Spleen (tissue), 11 donors: ENCODE measurements at regions not wholly inside any gene's neighbourhood (a gene's known extent, or its start where the extent isn't known, plus 50 kb on each side); places are given as distances from the start of the nearest gene placed in this dataset.

Source experiments
- DNase-seq: peaks from one replicate; pipeline ENCODE4 v3.0.0-alpha.2; 2020
- H3K27ac ChIP-seq, 8 donors: fragments of 200-600 bp; sonication (generic) in 7 of 8; 1 replicate in 4 of 8; 2 replicates in 4 of 8; pipeline versions ENCODE4 v1.5.0 to v1.8.0; 2016 to 2021; ENCODE audit warnings: inconsistent platforms in 4 of 8, mild to moderate bottlenecking in 4 of 8, moderate library complexity in 1 of 8
- H3K27me3 ChIP-seq, 7 donors: fragments of 200-600 bp; sonication (generic) in 6 of 7; replicated peaks in 1 of 7; 1 replicate in 4 of 7; 2 replicates in 3 of 7; pipeline versions ENCODE4 v1.5.0 to v1.8.0; 2016 to 2021; ENCODE audit warnings: inconsistent platforms in 3 of 7, mild to moderate bottlenecking in 1 of 7
- H3K36me3 ChIP-seq, 6 donors: fragments of 200-600 bp; sonication (generic) in 5 of 6; 1 replicate in 4 of 6; 2 replicates in 2 of 6; pipeline versions ENCODE4 v1.5.0 to v1.8.0; 2016 to 2021; ENCODE audit warnings: inconsistent platforms in 2 of 6
- H3K4me1 ChIP-seq, 6 donors: fragments of 200-600 bp; sonication (generic) in 5 of 6; 1 replicate in 3 of 6; 2 replicates in 3 of 6; pipeline versions ENCODE4 v1.5.0 to v1.8.0; 2016 to 2021; ENCODE audit warnings: inconsistent platforms in 3 of 6
- H3K4me3 ChIP-seq, 8 donors: fragments of 200-600 bp; sonication (generic) in 7 of 8; 1 replicate in 4 of 8; 2 replicates in 4 of 8; pipeline versions ENCODE4 v1.5.0 to v1.8.0; 2016 to 2021; ENCODE audit warnings: inconsistent platforms in 4 of 8, mild to moderate bottlenecking in 4 of 8, moderate library complexity in 2 of 8
- H3K9me3 ChIP-seq, 8 donors: fragments of 200-600 bp; sonication (generic) in 7 of 8; 1 replicate in 4 of 8; 2 replicates in 4 of 8; pipeline versions ENCODE4 v1.5.0 to v1.8.0; 2016 to 2021; ENCODE audit warnings: inconsistent platforms in 4 of 8
- CTCF ChIP-seq, 11 experiments: fragments of 200-600 bp in 7 of 11; fragments of 450-650 bp in 4 of 11; sonication (generic) in 4 of 11; IDR thresholded peaks in 8 of 11; conservative IDR thresholded peaks in 3 of 11; 1 replicate in 7 of 11; 2 replicates in 4 of 11; pipeline versions ENCODE4 v1.4.0 to v1.8.0; 2016 to 2021; ENCODE audit warnings: antibody characterized with exemption in 11 of 11, inconsistent platforms in 4 of 11, mild to moderate bottlenecking in 1 of 11
- POLR2A ChIP-seq, 3 donors: fragments of 450-650 bp; IDR thresholded peaks; one replicate each; pipeline ENCODE4 v1.5.1; 2017; ENCODE audit warnings: antibody characterized with exemption in 3 of 3, mild to moderate bottlenecking in 1 of 3
- POLR2AphosphoS5 ChIP-seq, 3 donors: sonication (generic); formaldehyde crosslinking; IDR thresholded peaks; one replicate each; pipeline ENCODE4 v1.5.1; 2017; ENCODE audit warnings: antibody characterized with exemption in 3 of 3
- WGBS, 5 donors: extraction: QIAGEN DNeasy Blood & Tissue Kit in 3 of 5; methylation state at CpG; one replicate each; pipeline versions ENCODE4 v1.1.5 to v1.1.7; 2013 to 2018; 5-methylcytosine and 5-hydroxymethylcytosine counted together
- intact Hi-C: fragments of 100-400 bp; cut with DNase I; formaldehyde crosslinking; loops from one replicate; pipeline ENCODE4 v1.15.0; 2023; ENCODE audit warnings: low total_unique reads
- donor health status: healthy with polysubstance abuse.
- donor health status: DM: no; HTN: no; CAD: no; lungs with moderate emphysema.
- donor health status: DM: no; HTN: no; CAD: no.
- donor health status: Bipolar disorder and iron deficiency.
- donor health status: healthy.
- donor health status: DM: no; HTN: no; CAD: no.
- donor health status: DM: yes; HTN: yes; CAD: no.

- peaks cover 0 to 21% (median 11%) of the 10 kb centered on the region in 8 donors for H3K9me3 ChIP-seq
- 58 to 86% (median 72%) methylated on average over 1 of the region's 1 CpG for WGBS, 5 donors
- no peak for TF ChIP-seq POLR2AphosphoS5 (IDR thresholded peaks at IDR 0.05)
- no peak for TF ChIP-seq POLR2A (IDR thresholded peaks at IDR 0.05)
- TF ChIP-seq CTCF (IDR thresholded peaks at IDR 0.05 in 8 of 11, conservative IDR thresholded peaks at IDR 0.05 in 3 of 11), result no peak
- no peak overlapping the region for H3K4me3 ChIP-seq
- H3K36me3 ChIP-seq, result no peaks in the 10 kb centered on the region
- DNase-seq, result no peak
- intact Hi-C loops, result no loop called here
- no peaks in the 10 kb centered on the region for H3K27me3 ChIP-seq
- H3K4me1 ChIP-seq, result no peaks in the 10 kb centered on the region
- no peak overlapping the region for H3K27ac ChIP-seq
Measured at GRCh38 chr6:104087765-104088164, 772.0 kb downstream of the HACE1 start.

DNA sequence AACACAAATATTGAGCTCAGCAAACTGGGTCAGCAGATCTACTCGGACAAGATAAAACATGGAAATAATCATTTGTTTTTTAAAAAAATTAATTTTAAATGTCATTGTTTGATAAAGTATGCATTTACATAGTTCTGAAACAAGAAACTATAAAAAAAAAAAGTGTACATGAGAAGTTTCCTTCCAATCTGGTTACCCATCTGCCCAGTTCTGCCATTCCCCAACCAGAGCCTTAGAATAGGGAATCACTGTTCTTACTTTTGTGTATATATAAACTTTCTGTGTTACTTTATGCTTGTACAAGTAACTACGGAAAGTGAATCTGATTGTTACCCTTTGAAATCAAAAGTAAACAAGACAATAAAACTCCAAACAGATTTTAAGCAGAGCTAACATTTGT lies 791.4 kb downstream of the HACE1 start:
- no peak overlapping the region for H3K4me3 ChIP-seq
- 86 to 96% (median 90%) methylated on average over 2 of the region's 2 CpGs for WGBS, 5 donors
- no peaks in the 10 kb centered on the region for H3K9me3 ChIP-seq
- no peak for TF ChIP-seq CTCF (IDR thresholded peaks at IDR 0.05 in 8 of 11, conservative IDR thresholded peaks at IDR 0.05 in 3 of 11)
- TF ChIP-seq POLR2A (IDR thresholded peaks at IDR 0.05), result no peak
- TF ChIP-seq POLR2AphosphoS5 (IDR thresholded peaks at IDR 0.05), result no peak
- H3K36me3 ChIP-seq, result no peaks in the 10 kb centered on the region
- H3K4me1 ChIP-seq, result no peaks in the 10 kb centered on the region
- intact Hi-C loops, result no loop called here
- DNase-seq, result no peak
- no peaks in the 10 kb centered on the region for H3K27me3 ChIP-seq
- H3K27ac ChIP-seq, result no peak overlapping the region

DNA sequence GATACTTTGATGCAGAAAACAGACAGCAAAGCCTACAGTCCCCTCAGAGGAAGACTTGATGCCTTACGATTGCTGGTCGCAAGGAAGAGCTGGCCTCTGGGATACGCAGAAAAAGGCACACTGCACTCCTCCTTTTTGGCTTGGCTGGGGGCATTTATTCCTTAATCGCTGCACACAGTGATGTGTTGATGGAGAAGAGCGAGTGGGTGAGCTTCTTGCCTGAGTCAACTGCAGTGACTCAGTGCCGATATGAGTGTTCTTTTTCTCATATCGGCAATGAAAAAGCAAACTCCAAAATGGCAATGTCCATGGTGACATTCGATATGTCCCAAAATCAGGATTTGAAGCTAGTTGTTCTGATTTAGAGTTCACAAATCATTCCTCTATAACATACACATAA lies 794.8 kb downstream of the HACE1 start:
- intact Hi-C loops, result no loop called here
- TF ChIP-seq POLR2AphosphoS5 (IDR thresholded peaks at IDR 0.05) (no peak), POLR2A (IDR thresholded peaks at IDR 0.05) (no peak), CTCF (IDR thresholded peaks at IDR 0.05 in 8 of 11, conservative IDR thresholded peaks at IDR 0.05 in 3 of 11) (no peak)
- WGBS, 5 donors, result 80 to 89% (median 86%) methylated on average over 8 of the region's 8 CpGs

GRCh38 chr6:104050455-104050854 lies 809.3 kb downstream of the HACE1 start:
- 63 to 79% (median 71%) methylated on average over 2 of the region's 2 CpGs for WGBS, 5 donors
- H3K27ac ChIP-seq, result no peak overlapping the region
- H3K9me3 ChIP-seq, result no peaks in the 10 kb centered on the region

More for the DNA sequence above, 794.8 kb downstream of the HACE1 start:
- Histone ChIP-seq H3K4me1 (no peaks in the 10 kb centered on the region), H3K27me3 (no peaks in the 10 kb centered on the region), H3K36me3 (no peaks in the 10 kb centered on the region), H3K27ac (no peak overlapping the region), H3K4me3 (no peak overlapping the region), H3K9me3 (peaks cover 0 to 6% (median 0%) of the 10 kb centered on the region in 8 donors)
- DNase-seq, result no peak

More at GRCh38 chr6:104050455-104050854, 809.3 kb downstream of the HACE1 start:
- Histone ChIP-seq H3K4me3 (no peak overlapping the region), H3K4me1 (no peaks in the 10 kb centered on the region), H3K36me3 (no peaks in the 10 kb centered on the region), H3K27me3 (no peaks in the 10 kb centered on the region)
- intact Hi-C loops, result no loop called here
- no peak for DNase-seq
- no peak for TF ChIP-seq POLR2AphosphoS5 (IDR thresholded peaks at IDR 0.05)
- TF ChIP-seq POLR2A (IDR thresholded peaks at IDR 0.05), result no peak
- TF ChIP-seq CTCF (IDR thresholded peaks at IDR 0.05 in 8 of 11, conservative IDR thresholded peaks at IDR 0.05 in 3 of 11), result no peak
